ENCODE measurements at regions not wholly inside any gene's neighbourhood (a gene's known extent, or its start where the extent isn't known, plus 50 kb on each side); places are given as distances from the start of the nearest gene placed in this dataset.
A peak's percentile ranks its signal among the peaks of the same experiment; 100 is the strongest.

DNA sequence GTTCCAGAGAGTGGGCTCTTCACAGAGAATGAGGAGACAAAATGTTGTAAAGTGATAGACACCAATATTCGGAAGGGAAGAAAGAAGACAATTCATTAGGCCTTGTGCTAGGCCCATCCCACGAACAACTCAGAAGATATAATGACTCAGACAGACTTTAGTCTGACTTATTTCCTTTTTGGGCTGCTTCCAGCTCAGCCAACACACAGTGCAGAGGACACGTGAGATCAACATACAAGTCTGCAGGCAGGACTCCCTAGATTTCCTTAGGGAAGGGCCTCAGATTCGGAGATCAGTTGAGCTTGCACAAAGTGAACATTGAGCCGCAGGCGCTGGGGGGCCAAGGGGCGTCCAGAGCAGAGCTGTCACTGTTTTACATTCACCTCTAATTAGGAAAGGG lies 290.7 kb upstream of the TENM3 start:
- Histone ChIP-seq H3K79me2 (ENCODE audit: control insufficient read depth, insufficient read depth, low read length, poor library complexity) (no peaks in the 10 kb centered on the region), H4K8ac (ENCODE audit: low read depth, low read length) (peak overlapping the region; percentile 2), H4K12ac (ENCODE audit: low read depth, low read length) (no peak overlapping the region), H4K91ac (ENCODE audit: low read depth, low read length) (peak overlapping the region; percentile 19), H2BK12ac (ENCODE audit: low read length) (peak overlapping the region; percentile 90), H3K27ac (ENCODE audit: low read depth, low read length) (peak overlapping the region; percentile 51), H3K4me2 (ENCODE audit: low read length) (no peak overlapping the region), H3K9ac (ENCODE audit: low read length) (no peak overlapping the region), H3K4me3 (ENCODE audit: low read depth, low read length) (no peak overlapping the region), H3K18ac (ENCODE audit: low read length) (peak overlapping the region; percentile 37), H3K23ac (ENCODE audit: low read length) (no peak overlapping the region), H2AK5ac (ENCODE audit: low read length) (no peak overlapping the region), H3K4me1 (ENCODE audit: control insufficient read depth in 1 of 2, insufficient read depth in 2 of 2, low read length in 2 of 2) (no peaks in the 10 kb centered on the region), H3K4ac (ENCODE audit: low read depth, low read length) (no peak overlapping the region), H2BK5ac (ENCODE audit: low read depth, low read length, poor library complexity) (no peak overlapping the region), H3K9me3 (ENCODE audit: insufficient read depth, low read depth, low read length) (no peaks in the 10 kb centered on the region), H2BK120ac (ENCODE audit: insufficient read depth, low read length, poor library complexity) (no peak overlapping the region), H3K27me3 (ENCODE audit: insufficient read depth, low read length) (no peaks in the 10 kb centered on the region), H2AFZ (ENCODE audit: insufficient read depth, low read length, poor library complexity) (peak overlapping the region; percentile 25), H3K79me1 (ENCODE audit: low read length) (no peaks in the 10 kb centered on the region), H3K36me3 (ENCODE audit: control insufficient read depth in 1 of 2, insufficient read depth in 2 of 2, low read length in 2 of 2) (no peaks in the 10 kb centered on the region), H3K14ac (ENCODE audit: low read length) (no peak overlapping the region)
- WGBS (ENCODE audit: extremely low coverage, insufficient coverage, insufficient read length): no CpG with 5 or more reads among the region's 7 CpGs
- DNase-seq: no peak

GRCh38 chr4:181956512-181956911 lies 286.7 kb upstream of the TENM3 start:
- Histone ChIP-seq H3K4me1 (ENCODE audit: control insufficient read depth in 1 of 2, insufficient read depth in 2 of 2, low read length in 2 of 2) (no peaks in the 10 kb centered on the region), H2BK5ac (ENCODE audit: low read depth, low read length, poor library complexity) (no peak overlapping the region), H3K79me1 (ENCODE audit: low read length) (no peaks in the 10 kb centered on the region), H2AK5ac (ENCODE audit: low read length) (no peak overlapping the region), H2BK12ac (ENCODE audit: low read length) (no peak overlapping the region), H4K8ac (ENCODE audit: low read depth, low read length) (no peak overlapping the region), H2AFZ (ENCODE audit: insufficient read depth, low read length, poor library complexity) (no peak overlapping the region), H3K4me2 (ENCODE audit: low read length) (no peak overlapping the region), H3K9me3 (ENCODE audit: insufficient read depth, low read depth, low read length) (no peaks in the 10 kb centered on the region), H4K91ac (ENCODE audit: low read depth, low read length) (no peak overlapping the region), H3K36me3 (ENCODE audit: control insufficient read depth in 1 of 2, insufficient read depth in 2 of 2, low read length in 2 of 2) (no peaks in the 10 kb centered on the region), H2BK120ac (ENCODE audit: insufficient read depth, low read length, poor library complexity) (no peak overlapping the region), H3K23ac (ENCODE audit: low read length) (no peak overlapping the region), H3K4ac (ENCODE audit: low read depth, low read length) (no peak overlapping the region), H3K79me2 (ENCODE audit: control insufficient read depth, insufficient read depth, low read length, poor library complexity) (no peaks in the 10 kb centered on the region), H4K12ac (ENCODE audit: low read depth, low read length) (no peak overlapping the region), H3K18ac (ENCODE audit: low read length) (no peak overlapping the region), H3K27me3 (ENCODE audit: insufficient read depth, low read length) (no peaks in the 10 kb centered on the region), H3K27ac (ENCODE audit: low read depth, low read length) (no peak overlapping the region), H3K9ac (ENCODE audit: low read length) (no peak overlapping the region), H3K14ac (ENCODE audit: low read length) (no peak overlapping the region), H3K4me3 (ENCODE audit: low read depth, low read length) (no peak overlapping the region)
- no peak for DNase-seq
- WGBS (ENCODE audit: extremely low coverage, insufficient coverage, insufficient read length): no CpG with 5 or more reads among the region's 3 CpGs

- H4K91ac ChIP-seq (ENCODE audit: low read depth, low read length): no peak overlapping the region
- H3K4me3 ChIP-seq (ENCODE audit: low read depth, low read length): no peak overlapping the region
- no peak overlapping the region for H3K4ac ChIP-seq (ENCODE audit: low read depth, low read length)
- no CpG with 5 or more reads among the region's 8 CpGs for WGBS (ENCODE audit: extremely low coverage, insufficient coverage, insufficient read length)
- H3K9ac ChIP-seq (ENCODE audit: low read length): no peak overlapping the region
- no peaks in the 10 kb centered on the region for H3K4me1 ChIP-seq (ENCODE audit: control insufficient read depth in 1 of 2, insufficient read depth in 2 of 2, low read length in 2 of 2)
- H2AFZ ChIP-seq (ENCODE audit: insufficient read depth, low read length, poor library complexity): no peak overlapping the region
- H3K9me3 ChIP-seq (ENCODE audit: insufficient read depth, low read depth, low read length): no peaks in the 10 kb centered on the region
- H3K23ac ChIP-seq (ENCODE audit: low read length): no peak overlapping the region
- no peak overlapping the region for H2AK5ac ChIP-seq (ENCODE audit: low read length)
- no peak overlapping the region for H2BK120ac ChIP-seq (ENCODE audit: insufficient read depth, low read length, poor library complexity)
- H3K27ac ChIP-seq (ENCODE audit: low read depth, low read length): no peak overlapping the region
- H2BK12ac ChIP-seq (ENCODE audit: low read length): no peak overlapping the region
- H3K36me3 ChIP-seq (ENCODE audit: control insufficient read depth in 1 of 2, insufficient read depth in 2 of 2, low read length in 2 of 2): no peaks in the 10 kb centered on the region
- no peak overlapping the region for H4K12ac ChIP-seq (ENCODE audit: low read depth, low read length)
- no peaks in the 10 kb centered on the region for H3K79me1 ChIP-seq (ENCODE audit: low read length)
- H3K18ac ChIP-seq (ENCODE audit: low read length): no peak overlapping the region
- no peak overlapping the region for H3K14ac ChIP-seq (ENCODE audit: low read length)
- H4K8ac ChIP-seq (ENCODE audit: low read depth, low read length): no peak overlapping the region
- H2BK5ac ChIP-seq (ENCODE audit: low read depth, low read length, poor library complexity): no peak overlapping the region
- H3K4me2 ChIP-seq (ENCODE audit: low read length): no peak overlapping the region
- no peaks in the 10 kb centered on the region for H3K27me3 ChIP-seq (ENCODE audit: insufficient read depth, low read length)
- DNase-seq: peak; percentile 15 to 57
- no peaks in the 10 kb centered on the region for H3K79me2 ChIP-seq (ENCODE audit: control insufficient read depth, insufficient read depth, low read length, poor library complexity)
Observed at GRCh38 chr4:181957088-181957487, 286.1 kb upstream of the TENM3 start.

- Histone ChIP-seq H3K9ac (ENCODE audit: low read length) (no peak overlapping the region), H3K18ac (ENCODE audit: low read length) (no peak overlapping the region), H3K4ac (ENCODE audit: low read depth, low read length) (no peak overlapping the region)
Observed at GRCh38 chr4:181958446-181958845, 284.8 kb upstream of the TENM3 start.

More at GRCh38 chr4:181958446-181958845, 284.8 kb upstream of the TENM3 start:
- no peak overlapping the region for H3K14ac ChIP-seq (ENCODE audit: low read length)
- H3K27ac ChIP-seq (ENCODE audit: low read depth, low read length): no peak overlapping the region
- H2BK5ac ChIP-seq (ENCODE audit: low read depth, low read length, poor library complexity): no peak overlapping the region
- no peak overlapping the region for H3K4me2 ChIP-seq (ENCODE audit: low read length)
- H3K23ac ChIP-seq (ENCODE audit: low read length): no peak overlapping the region
- H4K91ac ChIP-seq (ENCODE audit: low read depth, low read length): no peak overlapping the region
- H2BK12ac ChIP-seq (ENCODE audit: low read length): no peak overlapping the region
- no peak overlapping the region for H4K8ac ChIP-seq (ENCODE audit: low read depth, low read length)
- H2BK120ac ChIP-seq (ENCODE audit: insufficient read depth, low read length, poor library complexity): no peak overlapping the region
- H2AK5ac ChIP-seq (ENCODE audit: low read length): no peak overlapping the region
- no CpG with 5 or more reads among the region's 2 CpGs for WGBS (ENCODE audit: extremely low coverage, insufficient coverage, insufficient read length)
- no peak overlapping the region for H4K12ac ChIP-seq (ENCODE audit: low read depth, low read length)
- H3K27me3 ChIP-seq (ENCODE audit: insufficient read depth, low read length): no peaks in the 10 kb centered on the region
- no peaks in the 10 kb centered on the region for H3K4me1 ChIP-seq (ENCODE audit: control insufficient read depth in 1 of 2, insufficient read depth in 2 of 2, low read length in 2 of 2)
- H3K79me2 ChIP-seq (ENCODE audit: control insufficient read depth, insufficient read depth, low read length, poor library complexity): no peaks in the 10 kb centered on the region
- H3K4me3 ChIP-seq (ENCODE audit: low read depth, low read length): no peak overlapping the region
- H3K36me3 ChIP-seq (ENCODE audit: control insufficient read depth in 1 of 2, insufficient read depth in 2 of 2, low read length in 2 of 2): no peaks in the 10 kb centered on the region
- no peak overlapping the region for H2AFZ ChIP-seq (ENCODE audit: insufficient read depth, low read length, poor library complexity)
- DNase-seq: no peak
- H3K9me3 ChIP-seq (ENCODE audit: insufficient read depth, low read depth, low read length): no peaks in the 10 kb centered on the region
- H3K79me1 ChIP-seq (ENCODE audit: low read length): no peaks in the 10 kb centered on the region
